Liver (tissue), 3 donors: ENCODE measurements at regions not wholly inside any gene's neighbourhood (a gene's known extent, or its start where the extent isn't known, plus 50 kb on each side); places are given as distances from the start of the nearest gene placed in this dataset.

Experiments
- EGR1 ChIP-seq, 2 donors: IDR thresholded peaks; 2 replicates each; pipeline ENCODE4 v1.6.1; 2016 to 2018; ENCODE audit warnings: antibody characterized with exemption in 2 of 2, low read depth in 2 of 2
- RAD21 ChIP-seq, 2 donors: IDR thresholded peaks; 2 replicates each; pipeline ENCODE4 v1.6.1; 2016; ENCODE audit warnings: antibody characterized with exemption in 2 of 2, mild to moderate bottlenecking in 2 of 2
- RXRA ChIP-seq, 2 donors: IDR thresholded peaks; 2 replicates each; pipeline ENCODE4 v1.6.1; 2017 to 2018; ENCODE audit warnings: antibody characterized with exemption in 2 of 2, mild to moderate bottlenecking in 1 of 2
- TF ChIP-seq, protein P1 (sequence below): fragments of 150-350 bp; IDR thresholded peaks from 2 replicates; pipeline ENCODE4 v1.5.1; 2017; ENCODE audit warnings: improper control_type of control experiment, low read depth, low read length; ENCODE audit not compliant: missing input control
- TF ChIP-seq, protein P2 (sequence below): IDR thresholded peaks from 2 replicates; pipeline ENCODE4 v1.6.1; 2016; ENCODE audit warnings: antibody characterized with exemption
- donor health status: healthy.
- donor health status: healthy.

DNA sequence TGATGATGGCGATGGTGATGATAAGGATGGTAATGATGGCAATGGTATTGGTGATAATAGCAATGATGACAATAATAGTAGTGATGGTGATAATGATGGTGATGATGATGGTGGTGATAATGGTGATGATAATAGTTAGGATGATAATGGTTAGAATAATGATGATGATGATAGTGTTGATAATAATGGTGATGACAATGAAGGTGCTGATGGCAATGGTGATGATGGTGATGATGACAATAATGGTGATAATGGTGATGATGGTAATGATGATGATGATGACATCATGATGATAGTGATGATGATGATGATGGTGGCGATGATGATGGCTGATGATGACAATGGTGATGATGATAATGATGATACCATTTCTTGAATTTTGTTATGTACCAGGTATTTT is 309.9 kb downstream of the MIAT start:
- TF ChIP-seq RAD21 (IDR thresholded peaks at IDR 0.05) (no peak), EGR1 (IDR thresholded peaks at IDR 0.05; ENCODE audit: low read depth in 2 of 2) (no peak), RXRA (IDR thresholded peaks at IDR 0.05) (no peak)
- TF ChIP-seq, protein P1, sequence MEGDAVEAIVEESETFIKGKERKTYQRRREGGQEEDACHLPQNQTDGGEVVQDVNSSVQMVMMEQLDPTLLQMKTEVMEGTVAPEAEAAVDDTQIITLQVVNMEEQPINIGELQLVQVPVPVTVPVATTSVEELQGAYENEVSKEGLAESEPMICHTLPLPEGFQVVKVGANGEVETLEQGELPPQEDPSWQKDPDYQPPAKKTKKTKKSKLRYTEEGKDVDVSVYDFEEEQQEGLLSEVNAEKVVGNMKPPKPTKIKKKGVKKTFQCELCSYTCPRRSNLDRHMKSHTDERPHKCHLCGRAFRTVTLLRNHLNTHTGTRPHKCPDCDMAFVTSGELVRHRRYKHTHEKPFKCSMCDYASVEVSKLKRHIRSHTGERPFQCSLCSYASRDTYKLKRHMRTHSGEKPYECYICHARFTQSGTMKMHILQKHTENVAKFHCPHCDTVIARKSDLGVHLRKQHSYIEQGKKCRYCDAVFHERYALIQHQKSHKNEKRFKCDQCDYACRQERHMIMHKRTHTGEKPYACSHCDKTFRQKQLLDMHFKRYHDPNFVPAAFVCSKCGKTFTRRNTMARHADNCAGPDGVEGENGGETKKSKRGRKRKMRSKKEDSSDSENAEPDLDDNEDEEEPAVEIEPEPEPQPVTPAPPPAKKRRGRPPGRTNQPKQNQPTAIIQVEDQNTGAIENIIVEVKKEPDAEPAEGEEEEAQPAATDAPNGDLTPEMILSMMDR = no peak
- TF ChIP-seq, protein P2, sequence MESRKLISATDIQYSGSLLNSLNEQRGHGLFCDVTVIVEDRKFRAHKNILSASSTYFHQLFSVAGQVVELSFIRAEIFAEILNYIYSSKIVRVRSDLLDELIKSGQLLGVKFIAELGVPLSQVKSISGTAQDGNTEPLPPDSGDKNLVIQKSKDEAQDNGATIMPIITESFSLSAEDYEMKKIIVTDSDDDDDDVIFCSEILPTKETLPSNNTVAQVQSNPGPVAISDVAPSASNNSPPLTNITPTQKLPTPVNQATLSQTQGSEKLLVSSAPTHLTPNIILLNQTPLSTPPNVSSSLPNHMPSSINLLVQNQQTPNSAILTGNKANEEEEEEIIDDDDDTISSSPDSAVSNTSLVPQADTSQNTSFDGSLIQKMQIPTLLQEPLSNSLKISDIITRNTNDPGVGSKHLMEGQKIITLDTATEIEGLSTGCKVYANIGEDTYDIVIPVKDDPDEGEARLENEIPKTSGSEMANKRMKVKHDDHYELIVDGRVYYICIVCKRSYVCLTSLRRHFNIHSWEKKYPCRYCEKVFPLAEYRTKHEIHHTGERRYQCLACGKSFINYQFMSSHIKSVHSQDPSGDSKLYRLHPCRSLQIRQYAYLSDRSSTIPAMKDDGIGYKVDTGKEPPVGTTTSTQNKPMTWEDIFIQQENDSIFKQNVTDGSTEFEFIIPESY = no peak
